Keratinocyte (primary cell): ENCODE measurements at regions not wholly inside any gene's neighbourhood (a gene's known extent, or its start where the extent isn't known, plus 50 kb on each side); places are given as distances from the start of the nearest gene placed in this dataset.

Source experiments
- EZH2 ChIP-seq: IDR thresholded peaks from one replicate; pipeline ENCODE4 v1.6.1; 2012; ENCODE audit warnings: inconsistent platforms, mild to moderate bottlenecking, low read length, moderate library complexity
- TF ChIP-seq, protein P1 (sequence below), 3 experiments: IDR thresholded peaks in 1 of 3; conservative IDR thresholded peaks in 1 of 3; optimal IDR thresholded peaks in 1 of 3; 2 replicates in 2 of 3; 3 replicates in 1 of 3; pipeline versions ENCODE3 to v1.5.1; 2011; ENCODE audit warnings: low read length in 3 of 3, mild to moderate bottlenecking in 3 of 3, moderate library complexity in 2 of 3, control low read depth in 1 of 3, inconsistent platforms in 1 of 3; ENCODE audit not compliant: insufficient read depth in 2 of 3; ENCODE audit errors: extremely low read depth in 1 of 3

DNA sequence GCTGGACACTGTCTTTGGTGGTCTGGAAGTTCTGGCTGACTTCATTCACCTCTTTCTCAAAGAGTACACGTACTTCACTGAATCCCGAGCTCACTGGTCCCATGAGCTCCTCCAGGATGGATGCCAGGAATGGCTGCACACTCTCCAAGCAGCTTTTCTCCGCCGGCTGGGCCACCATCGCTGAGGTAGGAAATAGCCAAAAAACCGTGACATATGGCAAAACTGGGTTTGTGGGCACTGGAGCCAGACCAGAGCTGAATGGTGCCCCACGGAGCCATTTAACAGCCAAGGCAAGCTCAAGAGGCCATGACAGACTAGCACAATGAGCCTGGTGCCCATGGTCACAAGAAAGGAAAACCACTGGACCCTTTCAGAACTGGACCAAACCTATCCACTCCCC is 64.0 kb upstream of the EDEM3 start:
- TF ChIP-seq, protein P1, sequence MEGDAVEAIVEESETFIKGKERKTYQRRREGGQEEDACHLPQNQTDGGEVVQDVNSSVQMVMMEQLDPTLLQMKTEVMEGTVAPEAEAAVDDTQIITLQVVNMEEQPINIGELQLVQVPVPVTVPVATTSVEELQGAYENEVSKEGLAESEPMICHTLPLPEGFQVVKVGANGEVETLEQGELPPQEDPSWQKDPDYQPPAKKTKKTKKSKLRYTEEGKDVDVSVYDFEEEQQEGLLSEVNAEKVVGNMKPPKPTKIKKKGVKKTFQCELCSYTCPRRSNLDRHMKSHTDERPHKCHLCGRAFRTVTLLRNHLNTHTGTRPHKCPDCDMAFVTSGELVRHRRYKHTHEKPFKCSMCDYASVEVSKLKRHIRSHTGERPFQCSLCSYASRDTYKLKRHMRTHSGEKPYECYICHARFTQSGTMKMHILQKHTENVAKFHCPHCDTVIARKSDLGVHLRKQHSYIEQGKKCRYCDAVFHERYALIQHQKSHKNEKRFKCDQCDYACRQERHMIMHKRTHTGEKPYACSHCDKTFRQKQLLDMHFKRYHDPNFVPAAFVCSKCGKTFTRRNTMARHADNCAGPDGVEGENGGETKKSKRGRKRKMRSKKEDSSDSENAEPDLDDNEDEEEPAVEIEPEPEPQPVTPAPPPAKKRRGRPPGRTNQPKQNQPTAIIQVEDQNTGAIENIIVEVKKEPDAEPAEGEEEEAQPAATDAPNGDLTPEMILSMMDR (optimal IDR thresholded peaks at IDR 0.05 in 1 of 3, IDR thresholded peaks at IDR 0.05 in 1 of 3, conservative IDR thresholded peaks at IDR 0.05 in 1 of 3; ENCODE audit: extremely low read depth in 1 of 3, insufficient read depth in 2 of 3, low read length in 3 of 3) = no peak
- TF ChIP-seq EZH2 = no peak
